ENCODE measurements at regions not wholly inside any gene's neighbourhood (a gene's known extent, or its start where the extent isn't known, plus 50 kb on each side); places are given as distances from the start of the nearest gene placed in this dataset.

- Mint-ChIP-seq H3K4me3 (no peak overlapping the region), H3K4me1 (no peaks in the 10 kb centered on the region), H3K27me3 (peaks cover 9% of the 10 kb centered on the region), H3K27ac (no peak overlapping the region), H3K9me3 (no peaks in the 10 kb centered on the region)
- ATAC-seq = no peak
- DNase-seq = no peak
These were observed 82.6 kb upstream of the ARHGAP5 start for GRCh38 chr14:31994391-31995033.

DNA sequence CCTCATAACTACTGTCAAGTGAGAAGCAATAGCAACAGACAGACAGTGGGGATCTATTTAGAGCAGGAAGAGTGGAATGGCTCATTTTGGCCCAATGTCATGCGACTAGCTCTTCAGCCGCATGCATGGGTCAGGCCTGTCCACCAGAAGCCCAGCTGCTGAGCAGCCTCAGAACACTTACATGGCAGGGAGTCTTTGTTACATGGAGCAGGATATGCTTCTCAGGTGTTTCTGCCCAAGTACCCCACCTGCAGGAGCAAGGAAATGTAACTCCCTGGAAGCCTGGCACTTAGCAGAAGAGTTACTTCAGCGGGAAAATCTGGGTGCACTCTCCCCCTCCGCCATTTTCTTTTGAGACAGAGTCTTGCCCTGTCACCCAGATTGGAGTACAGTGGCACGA is 73.5 kb upstream of the ARHGAP5 start:
- Mint-ChIP-seq H3K27me3 (peaks cover 19% of the 10 kb centered on the region), H3K9me3 (no peaks in the 10 kb centered on the region), H3K4me3 (no peak overlapping the region), H3K4me1 (peaks cover 7% of the 10 kb centered on the region), H3K27ac (no peak overlapping the region)
- ATAC-seq (no peak), DNase-seq (no peak)

- Mint-ChIP-seq H3K9me3 (no peaks in the 10 kb centered on the region), H3K4me1 (peaks cover 7% of the 10 kb centered on the region), H3K27ac (no peak overlapping the region), H3K27me3 (peaks cover 19% of the 10 kb centered on the region), H3K4me3 (no peak overlapping the region)
- ATAC-seq (no peak), DNase-seq (no peak)
These were observed 72.8 kb upstream of the ARHGAP5 start for GRCh38 chr14:32004300-32004699.

GRCh38 chr14:32005628-32006027 is 71.5 kb upstream of the ARHGAP5 start:
- no peak for DNase-seq
- H3K4me1 Mint-ChIP-seq = peaks cover 7% of the 10 kb centered on the region
- peaks cover 19% of the 10 kb centered on the region for H3K27me3 Mint-ChIP-seq
- H3K27ac Mint-ChIP-seq = no peak overlapping the region
- H3K9me3 Mint-ChIP-seq = no peaks in the 10 kb centered on the region
- H3K4me3 Mint-ChIP-seq = no peak overlapping the region
- ATAC-seq = no peak

DNA sequence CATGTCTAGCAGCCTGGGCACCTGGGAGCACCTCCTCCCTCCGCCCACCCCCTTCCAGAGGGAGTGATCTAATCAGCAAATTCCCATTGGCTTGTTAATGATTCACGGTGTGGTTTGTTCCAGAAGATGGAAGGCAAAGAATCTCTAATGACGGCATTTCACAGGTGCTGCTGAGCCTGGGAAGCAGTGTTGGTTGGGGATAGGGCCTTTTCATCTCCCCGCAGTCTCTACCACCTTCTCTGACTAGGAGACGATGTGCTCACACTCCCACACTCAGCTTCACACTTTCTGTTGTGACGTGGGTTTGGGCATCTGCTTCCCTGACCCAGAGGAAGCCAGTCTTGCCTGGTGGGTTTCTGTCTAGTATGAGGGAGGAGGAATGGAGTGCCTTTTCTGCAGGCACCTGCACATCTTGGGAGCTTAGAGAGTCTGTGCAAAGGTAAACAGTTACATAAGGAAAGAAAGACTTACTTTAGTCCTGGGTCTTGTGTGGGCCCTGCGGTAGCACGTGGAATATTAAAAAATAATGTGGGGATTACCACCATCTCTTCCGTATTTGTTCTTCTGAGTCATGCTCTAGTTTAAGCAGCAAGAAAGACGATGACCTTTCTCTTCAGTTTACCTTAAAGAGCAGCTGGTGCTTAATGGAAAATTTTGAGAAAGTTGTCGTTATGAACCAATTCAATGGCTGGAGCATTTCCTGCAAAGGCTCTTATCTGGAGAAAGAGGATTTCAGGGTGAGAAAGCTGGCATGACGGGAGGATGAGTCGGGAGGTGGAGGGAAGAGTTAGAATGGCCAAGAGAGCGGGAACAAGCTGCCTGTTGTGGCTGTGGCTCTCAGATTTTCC is 70.6 kb upstream of the ARHGAP5 start:
- no peak for DNase-seq
- Mint-ChIP-seq H3K27me3 (peaks cover 19% of the 10 kb centered on the region), H3K4me3 (no peak overlapping the region), H3K27ac (no peak overlapping the region), H3K9me3 (no peaks in the 10 kb centered on the region), H3K4me1 (peaks cover 7% of the 10 kb centered on the region)
- no peak for ATAC-seq

- H3K9me3 Mint-ChIP-seq = no peaks in the 10 kb centered on the region
- peaks cover 7% of the 10 kb centered on the region for H3K4me1 Mint-ChIP-seq
- H3K4me3 Mint-ChIP-seq = no peak overlapping the region
- no peak overlapping the region for H3K27ac Mint-ChIP-seq
- peaks cover 24% of the 10 kb centered on the region for H3K27me3 Mint-ChIP-seq
- DNase-seq (no peak), ATAC-seq (no peak)
These were observed 69.2 kb upstream of the ARHGAP5 start for GRCh38 chr14:32007755-32008362.

DNA sequence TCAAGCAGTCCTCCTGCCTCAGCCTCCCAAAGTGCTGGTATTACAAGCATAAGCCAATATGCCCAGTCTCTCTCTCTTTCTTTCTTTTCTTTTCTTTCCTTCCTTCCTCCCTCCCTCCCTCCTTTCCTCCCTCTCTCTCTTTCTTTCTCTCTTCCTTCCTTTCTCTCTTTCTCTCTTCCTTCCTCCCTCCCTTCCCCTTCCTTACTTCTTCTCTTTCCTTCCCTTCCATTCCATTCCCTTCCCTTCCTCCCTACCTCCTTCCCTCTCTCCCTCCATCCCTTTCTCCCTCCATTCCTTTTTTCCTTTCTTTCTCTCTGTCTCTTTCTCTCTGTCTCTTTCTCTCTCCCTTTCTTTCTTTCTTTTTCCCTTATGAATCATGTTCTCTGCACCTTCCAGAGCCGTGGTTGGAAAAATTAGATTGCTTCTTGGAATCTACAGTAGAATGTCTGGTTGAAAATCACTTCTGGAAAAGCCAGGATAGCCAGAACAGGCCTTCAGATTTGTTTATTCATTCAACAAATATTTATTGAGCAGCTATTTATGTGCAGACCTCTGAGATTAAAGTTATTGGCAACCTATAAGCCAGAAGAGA is 68.4 kb upstream of the ARHGAP5 start:
- Mint-ChIP-seq H3K27me3 (peaks cover 27% of the 10 kb centered on the region), H3K27ac (no peak overlapping the region), H3K9me3 (no peaks in the 10 kb centered on the region), H3K4me3 (no peak overlapping the region), H3K4me1 (peaks cover 7% of the 10 kb centered on the region)
- no peak for DNase-seq
- no peak for ATAC-seq

DNA sequence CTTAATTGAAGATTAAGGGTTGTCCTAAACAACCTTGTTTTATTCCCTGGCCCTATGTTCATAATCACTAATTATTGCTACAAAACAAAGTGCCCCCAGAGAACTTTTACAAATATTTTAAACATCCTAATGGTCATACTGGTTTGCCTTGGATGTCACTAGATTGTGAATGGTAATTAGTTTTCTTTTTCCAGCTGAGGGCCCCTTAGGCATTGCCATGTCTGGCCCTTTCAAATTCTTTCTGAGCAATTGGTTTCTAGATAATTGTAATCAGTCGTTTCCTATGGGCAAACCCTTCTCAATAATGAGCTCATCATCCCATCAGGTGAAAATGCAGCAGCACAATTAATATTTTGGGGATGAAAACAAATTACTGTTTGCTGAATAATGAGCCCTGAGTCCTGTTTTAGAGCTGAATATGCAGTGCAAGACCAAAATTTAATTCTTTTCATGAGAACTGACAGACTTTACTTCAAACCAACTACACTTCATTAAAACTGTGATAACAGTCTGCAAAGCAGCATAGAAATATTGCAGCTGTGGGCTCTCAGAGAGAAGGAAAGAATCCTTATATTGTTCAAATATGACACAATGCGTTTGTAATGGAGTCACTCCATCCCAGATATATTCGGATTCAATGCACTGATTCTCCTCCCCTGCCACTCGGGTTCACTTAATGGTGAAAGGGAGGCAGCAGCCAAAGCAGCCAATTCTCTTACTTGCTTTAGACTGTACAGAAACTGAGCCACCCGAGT is 67.7 kb upstream of the ARHGAP5 start:
- Mint-ChIP-seq H3K4me3 (no peak overlapping the region), H3K27me3 (peaks cover 27% of the 10 kb centered on the region), H3K4me1 (peaks cover 7% of the 10 kb centered on the region), H3K9me3 (no peaks in the 10 kb centered on the region), H3K27ac (no peak overlapping the region)
- ATAC-seq (no peak), DNase-seq (no peak)

- Mint-ChIP-seq H3K27me3 (peaks cover 27% of the 10 kb centered on the region), H3K4me1 (peaks cover 7% of the 10 kb centered on the region), H3K4me3 (no peak overlapping the region), H3K27ac (no peak overlapping the region), H3K9me3 (no peaks in the 10 kb centered on the region)
- DNase-seq (no peak), ATAC-seq (no peak)
These were observed 67.0 kb upstream of the ARHGAP5 start for GRCh38 chr14:32009976-32010581.

- no peak overlapping the region for H3K27ac Mint-ChIP-seq
- ATAC-seq = no peak
- H3K27me3 Mint-ChIP-seq = peaks cover 23% of the 10 kb centered on the region
- peaks cover 7% of the 10 kb centered on the region for H3K4me1 Mint-ChIP-seq
- no peaks in the 10 kb centered on the region for H3K9me3 Mint-ChIP-seq
- no peak for DNase-seq
- no peak overlapping the region for H3K4me3 Mint-ChIP-seq
These were observed 66.4 kb upstream of the ARHGAP5 start for GRCh38 chr14:32010604-32011125.

DNA sequence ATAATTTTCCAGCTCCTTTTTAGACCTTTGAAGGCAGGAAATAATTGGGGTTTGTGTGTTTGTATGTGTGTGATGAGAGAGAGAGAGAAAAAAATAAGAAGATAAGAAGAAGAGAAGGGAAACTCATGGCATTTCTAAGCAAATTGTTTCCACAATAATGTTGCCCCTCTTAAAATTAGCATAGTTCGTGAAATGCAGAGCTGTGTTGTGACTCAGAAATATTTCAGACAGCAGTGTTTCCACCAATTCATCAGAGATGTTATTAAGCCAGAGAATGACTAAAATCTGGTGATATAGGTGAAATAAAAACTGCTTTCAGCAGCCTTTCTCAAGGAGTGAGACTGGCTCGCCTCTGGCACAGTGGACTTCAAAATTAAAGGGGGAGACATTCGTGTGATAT is 65.9 kb upstream of the ARHGAP5 start:
- H3K27me3 Mint-ChIP-seq = peaks cover 17% of the 10 kb centered on the region
- no peaks in the 10 kb centered on the region for H3K9me3 Mint-ChIP-seq
- no peak overlapping the region for H3K27ac Mint-ChIP-seq
- DNase-seq (no peak), ATAC-seq (no peak)
- H3K4me1 Mint-ChIP-seq = peaks cover 6% of the 10 kb centered on the region
- H3K4me3 Mint-ChIP-seq = no peak overlapping the region

- Mint-ChIP-seq H3K4me1 (no peaks in the 10 kb centered on the region), H3K9me3 (no peaks in the 10 kb centered on the region), H3K27ac (no peak overlapping the region), H3K4me3 (no peak overlapping the region), H3K27me3 (peaks cover 9% of the 10 kb centered on the region)
- ATAC-seq = no peak
- no peak for DNase-seq
These were observed 65.0 kb upstream of the ARHGAP5 start for GRCh38 chr14:32012062-32012461.

DNA sequence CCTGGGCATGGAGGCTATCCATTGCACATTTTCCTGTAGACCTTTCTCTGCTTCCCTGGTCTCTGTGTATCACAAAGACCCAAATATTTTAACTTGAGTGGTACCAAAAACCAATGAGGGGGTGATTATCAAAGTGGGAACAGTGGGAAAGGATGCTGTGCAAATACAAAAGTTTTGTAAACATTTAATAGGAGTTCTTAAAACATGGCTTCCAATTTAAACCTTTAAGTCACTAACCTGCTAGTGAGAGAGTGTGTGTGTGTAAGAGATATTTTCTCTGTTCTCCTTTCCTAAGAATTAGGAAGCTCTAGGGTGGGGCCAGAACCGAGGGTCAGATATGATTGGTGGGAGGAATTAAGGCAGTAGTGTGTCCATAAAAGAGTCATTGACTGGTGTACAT is 64.5 kb upstream of the ARHGAP5 start:
- Mint-ChIP-seq H3K27me3 (peaks cover 8% of the 10 kb centered on the region), H3K9me3 (no peaks in the 10 kb centered on the region), H3K4me3 (no peak overlapping the region), H3K27ac (no peak overlapping the region), H3K4me1 (no peaks in the 10 kb centered on the region)
- DNase-seq (no peak), ATAC-seq (no peak)

DNA sequence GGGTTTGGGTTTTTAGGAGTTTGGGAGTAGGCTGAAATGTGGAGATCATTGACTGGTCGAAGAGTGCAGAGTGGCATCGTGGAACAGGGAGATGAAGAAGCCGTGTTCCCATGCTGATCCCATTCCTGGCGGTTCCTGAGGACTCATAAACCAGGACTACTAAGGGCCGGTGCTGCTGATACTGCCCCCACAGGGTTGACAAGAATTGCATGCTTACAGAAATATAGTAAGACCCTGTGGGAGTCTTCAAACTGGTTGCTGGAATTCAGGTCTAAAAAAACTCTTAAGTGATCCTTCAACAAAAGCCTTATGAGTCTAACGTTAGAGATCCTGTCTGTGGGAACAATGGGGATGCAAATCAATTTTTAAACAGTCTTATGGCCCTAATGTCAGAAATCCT is 64.0 kb upstream of the ARHGAP5 start:
- Mint-ChIP-seq H3K4me1 (no peaks in the 10 kb centered on the region), H3K27me3 (peaks cover 8% of the 10 kb centered on the region), H3K27ac (no peak overlapping the region), H3K4me3 (no peak overlapping the region), H3K9me3 (no peaks in the 10 kb centered on the region)
- ATAC-seq = no peak
- no peak for DNase-seq

DNA sequence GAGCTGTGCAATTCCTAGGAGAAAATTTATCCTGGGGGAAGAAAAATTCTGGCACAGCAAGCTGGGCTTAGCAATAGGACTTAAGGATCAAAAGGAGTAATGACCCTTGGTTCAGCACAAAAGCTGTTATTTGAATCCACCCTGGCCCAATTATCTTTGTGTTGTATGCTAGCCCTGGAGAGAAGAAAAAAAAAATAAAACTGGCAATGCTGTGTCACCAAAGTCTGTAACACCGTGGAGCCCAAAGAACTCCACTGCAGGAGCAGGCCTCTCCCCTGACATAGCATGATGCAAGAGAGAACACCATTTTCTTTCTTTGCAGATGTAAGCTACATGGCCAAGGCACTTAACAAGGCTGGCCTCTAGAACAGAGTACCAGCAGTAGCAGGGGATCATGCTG is 63.0 kb upstream of the ARHGAP5 start:
- no peak overlapping the region for H3K4me3 Mint-ChIP-seq
- no peaks in the 10 kb centered on the region for H3K9me3 Mint-ChIP-seq
- DNase-seq = no peak
- H3K27me3 Mint-ChIP-seq = peaks cover 13% of the 10 kb centered on the region
- H3K4me1 Mint-ChIP-seq = no peaks in the 10 kb centered on the region
- no peak for ATAC-seq
- H3K27ac Mint-ChIP-seq = peak overlapping the region in 1 of 2 donors; percentile 19

All from stimulated activated naive CD8-positive, alpha-beta T cell treated with anti-CD3 and anti-CD28 coated beads, Interleukin-15, amount 100 ng/mL, for 72 hours (primary cell).